ENCODE measurements at regions not wholly inside any gene's neighbourhood (a gene's known extent, or its start where the extent isn't known, plus 50 kb on each side); places are given as distances from the start of the nearest gene placed in this dataset.

GRCh38 chr14:71613168-71613567 is 319.1 kb upstream of the RGS6 start:
- no TSS peak for BruUV-seq (replicated peaks)
- intact Hi-C loops (cut with micrococcal nuclease): no loop called here
- FAIRE-seq: no peak

More at GRCh38 chr14:71613168-71613567, 319.1 kb upstream of the RGS6 start:
- H3K27ac ChIP-seq (ENCODE audit: insufficient read depth, low read depth, low read length): no peak overlapping the region
- ChIA-PET POLR2A (no interaction called here), CTCF (interaction anchor here (1.1 to 1.5 kb wide), 4 partner anchors 19 to 291 kb away, joined by 3 read pairs; no protein-coding TSS in a partner anchor)
- H3K9me3 ChIP-seq (replicated peaks; ENCODE audit: control insufficient read depth, insufficient read depth, low read length): no peaks in the 10 kb centered on the region
- H4K20me1 ChIP-seq (replicated peaks; ENCODE audit: control insufficient read depth, extremely low read depth, insufficient read depth, low read length): no peaks in the 10 kb centered on the region
- no peak overlapping the region for H3K4me3 ChIP-seq (replicated peaks in 1 of 3; ENCODE audit: insufficient read depth in 1 of 3, low read depth in 1 of 3, low read length in 3 of 3)
- no peaks in the 10 kb centered on the region for H3K4me1 ChIP-seq (ENCODE audit: control insufficient read depth, extremely low read depth, insufficient read depth, low read length)
- no peaks in the 10 kb centered on the region for H3K9me1 ChIP-seq (replicated peaks; ENCODE audit: control insufficient read depth, extremely low read depth, insufficient read depth, low read length)
- no peak for TF ChIP-seq POLR2AphosphoS5 (IDR thresholded peaks at IDR 0.05; ENCODE audit: insufficient read depth, low read depth, low read length)
- TF ChIP-seq GATA2 (IDR thresholded peaks at IDR 0.05; ENCODE audit: insufficient read depth, insufficient read length, low read depth, low read length): no peak
- TF ChIP-seq EZH2 (IDR thresholded peaks at IDR 0.05; ENCODE audit: borderline replicate concordance, low read depth, low read length, severe bottlenecking): no peak
- TF ChIP-seq, protein P1, sequence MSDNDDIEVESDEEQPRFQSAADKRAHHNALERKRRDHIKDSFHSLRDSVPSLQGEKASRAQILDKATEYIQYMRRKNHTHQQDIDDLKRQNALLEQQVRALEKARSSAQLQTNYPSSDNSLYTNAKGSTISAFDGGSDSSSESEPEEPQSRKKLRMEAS (IDR thresholded peaks at IDR 0.05; ENCODE audit: insufficient read depth, insufficient read length): no peak
- TF ChIP-seq, protein P2, sequence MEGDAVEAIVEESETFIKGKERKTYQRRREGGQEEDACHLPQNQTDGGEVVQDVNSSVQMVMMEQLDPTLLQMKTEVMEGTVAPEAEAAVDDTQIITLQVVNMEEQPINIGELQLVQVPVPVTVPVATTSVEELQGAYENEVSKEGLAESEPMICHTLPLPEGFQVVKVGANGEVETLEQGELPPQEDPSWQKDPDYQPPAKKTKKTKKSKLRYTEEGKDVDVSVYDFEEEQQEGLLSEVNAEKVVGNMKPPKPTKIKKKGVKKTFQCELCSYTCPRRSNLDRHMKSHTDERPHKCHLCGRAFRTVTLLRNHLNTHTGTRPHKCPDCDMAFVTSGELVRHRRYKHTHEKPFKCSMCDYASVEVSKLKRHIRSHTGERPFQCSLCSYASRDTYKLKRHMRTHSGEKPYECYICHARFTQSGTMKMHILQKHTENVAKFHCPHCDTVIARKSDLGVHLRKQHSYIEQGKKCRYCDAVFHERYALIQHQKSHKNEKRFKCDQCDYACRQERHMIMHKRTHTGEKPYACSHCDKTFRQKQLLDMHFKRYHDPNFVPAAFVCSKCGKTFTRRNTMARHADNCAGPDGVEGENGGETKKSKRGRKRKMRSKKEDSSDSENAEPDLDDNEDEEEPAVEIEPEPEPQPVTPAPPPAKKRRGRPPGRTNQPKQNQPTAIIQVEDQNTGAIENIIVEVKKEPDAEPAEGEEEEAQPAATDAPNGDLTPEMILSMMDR (IDR thresholded peaks at IDR 0.05; ENCODE audit: extremely low read depth in 1 of 2, insufficient read depth in 1 of 2, low read depth in 1 of 2, low read length in 2 of 2): no peak
- TF ChIP-seq MYC (IDR thresholded peaks at IDR 0.05; ENCODE audit: low read depth, low read length): no peak
- TF ChIP-seq POLR2A (IDR thresholded peaks at IDR 0.05; ENCODE audit: low read depth, low read length): no peak
- no peak for TF ChIP-seq JUN (IDR thresholded peaks at IDR 0.05; ENCODE audit: borderline replicate concordance, insufficient read depth, insufficient read length, low read depth)
- no peak for TF ChIP-seq FOS (IDR thresholded peaks at IDR 0.05; ENCODE audit: borderline replicate concordance, insufficient read depth, low read length)
- dilution Hi-C loops (cut with MboI; ENCODE audit: extremely low pct_ligation_motif_present, low sequenced_read_pairs): no loop called here
- no peaks in the 10 kb centered on the region for H3K27me3 ChIP-seq (ENCODE audit: control insufficient read depth in 2 of 2, insufficient read depth in 2 of 2, low read length in 2 of 2)
- DNase-seq (ENCODE audit: low read depth, low spot score): no peak
- no peak overlapping the region for H3K9ac ChIP-seq (replicated peaks; ENCODE audit: extremely low read depth, insufficient read depth, low read length)
- no peak overlapping the region for H3K4me2 ChIP-seq (ENCODE audit: insufficient read depth, low read length)
- H3K36me3 ChIP-seq (ENCODE audit: control insufficient read depth in 2 of 2, extremely low read depth in 1 of 2, insufficient read depth in 2 of 2, low read length in 2 of 2): no peaks in the 10 kb centered on the region
- no peak overlapping the region for H2AFZ ChIP-seq (ENCODE audit: low read depth, low read length)
- no peaks in the 10 kb centered on the region for H3K79me2 ChIP-seq (ENCODE audit: control insufficient read depth, insufficient read depth, low read length)
